ENCODE measurements at regions not wholly inside any gene's neighbourhood (a gene's known extent, or its start where the extent isn't known, plus 50 kb on each side); places are given as distances from the start of the nearest gene placed in this dataset.

DNA sequence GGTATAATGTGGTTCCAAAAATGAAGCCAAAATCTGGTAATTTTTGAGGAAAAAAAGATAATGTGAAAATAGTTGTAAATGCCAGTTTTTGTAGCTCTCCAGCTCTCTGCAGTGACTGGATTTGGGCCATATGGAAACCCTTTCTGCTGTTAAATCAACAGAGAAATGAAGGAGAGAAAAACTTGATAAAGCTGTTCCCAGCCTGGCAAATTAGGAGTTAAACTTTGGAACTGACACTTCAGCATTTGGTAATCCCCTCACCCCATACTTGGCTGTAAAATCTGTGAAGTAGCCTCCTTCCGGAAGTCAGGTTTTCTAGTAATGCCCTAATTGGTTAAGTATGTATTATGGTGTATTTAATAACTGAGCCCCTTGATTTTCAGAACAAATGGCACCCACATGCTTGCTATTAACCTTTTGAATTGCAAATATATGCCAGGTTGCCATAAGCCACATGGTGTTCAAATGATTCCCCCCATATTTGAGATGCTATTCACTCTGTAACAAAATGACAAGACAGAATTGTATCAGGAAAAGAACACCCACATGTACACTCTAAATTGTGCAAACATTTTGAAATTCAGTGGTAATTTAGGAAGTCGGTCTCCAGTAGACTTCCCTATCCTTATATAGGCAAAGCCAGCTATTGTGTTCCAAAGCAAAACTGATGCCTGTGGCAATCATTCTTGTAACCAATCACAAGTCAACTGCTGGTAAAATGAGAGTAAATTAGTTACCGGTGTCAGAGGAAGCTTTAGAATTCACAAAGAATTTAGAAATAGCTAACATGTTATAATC lies 96.3 kb upstream of the ADAMTS3 start:
- H2BK15ac ChIP-seq (ENCODE audit: low read depth, low read length) = no peak overlapping the region
- H3K14ac ChIP-seq (replicated peaks; ENCODE audit: low read depth, low read length) = no peak overlapping the region
- H3K27me3 ChIP-seq (ENCODE audit: control insufficient read depth, insufficient read depth, low read length) = no peaks in the 10 kb centered on the region
- dilution Hi-C loops (cut with HindIII; ENCODE audit: low sequenced_read_pairs, unreplicated experiment) = no loop called here
- H4K20me1 ChIP-seq (ENCODE audit: insufficient read depth, low read length) = no peaks in the 10 kb centered on the region
- H3K9me3 ChIP-seq (ENCODE audit: control insufficient read depth, insufficient read depth, low read length) = no peaks in the 10 kb centered on the region
- no peak overlapping the region for H4K8ac ChIP-seq (ENCODE audit: low read depth in 2 of 2, low read length in 2 of 2)
- no peaks in the 10 kb centered on the region for H3K4me1 ChIP-seq (ENCODE audit: control insufficient read depth, insufficient read depth, low read length)
- no peak overlapping the region for H3K56ac ChIP-seq (ENCODE audit: extremely low read depth, insufficient read depth, low read length)
- no peaks in the 10 kb centered on the region for H3K9me1 ChIP-seq (ENCODE audit: insufficient read depth, low read length)
- no peak overlapping the region for H3K4me2 ChIP-seq (ENCODE audit: low read depth, low read length)
- no peak overlapping the region for H3K9ac ChIP-seq (ENCODE audit: low read depth, low read length)
- H3K23ac ChIP-seq (ENCODE audit: low read depth, low read length) = no peak overlapping the region
- in situ Hi-C loops (cut with MboI; ENCODE audit: low sequenced_read_pairs) = no loop called here
- ChIA-PET POLR2A (ENCODE audit: unreplicated experiment) (no interaction called here), CTCF (no interaction called here)
- H2AFZ ChIP-seq (replicated peaks; ENCODE audit: low read length, poor library complexity) = no peak overlapping the region
- BruUV-seq (replicated peaks) = no TSS peak
- no peak overlapping the region for H2BK5ac ChIP-seq (ENCODE audit: low read depth, low read length, poor library complexity, severe bottlenecking)
- no peak overlapping the region for H3K4ac ChIP-seq (ENCODE audit: low read depth, low read length)
- H2AK5ac ChIP-seq (ENCODE audit: low read depth, low read length) = no peak overlapping the region
- no peaks in the 10 kb centered on the region for H3K36me3 ChIP-seq (ENCODE audit: control insufficient read depth, insufficient read depth, low read length)
- no peak overlapping the region for H2BK20ac ChIP-seq (ENCODE audit: low read depth, low read length)
- no peak overlapping the region for H4K5ac ChIP-seq (ENCODE audit: low read depth, low read length)
- no peak overlapping the region for H4K91ac ChIP-seq (ENCODE audit: insufficient read depth, low read depth, low read length)
- WGBS, 2 experiments (ENCODE audit: extremely low coverage in 2 of 2, insufficient read length in 1 of 2) = no CpG with 5 or more reads among the region's 3 CpGs
- ATAC-seq (ENCODE audit: low read depth) (no peak), DNase-seq (no peak)
- TF ChIP-seq SMC3 (IDR thresholded peaks at IDR 0.05; ENCODE audit: low read depth, low read length) (no peak), POLR2A (IDR thresholded peaks at IDR 0.05; ENCODE audit: low read depth, low read length) (no peak), BHLHE40 (IDR thresholded peaks at IDR 0.05; ENCODE audit: low read depth, low read length) (no peak), CEBPB (IDR thresholded peaks at IDR 0.05; ENCODE audit: low read depth, low read length) (no peak), NFE2L2 (IDR thresholded peaks at IDR 0.05; ENCODE audit: low read depth, low read length) (no peak)
- TF ChIP-seq, protein P1, sequence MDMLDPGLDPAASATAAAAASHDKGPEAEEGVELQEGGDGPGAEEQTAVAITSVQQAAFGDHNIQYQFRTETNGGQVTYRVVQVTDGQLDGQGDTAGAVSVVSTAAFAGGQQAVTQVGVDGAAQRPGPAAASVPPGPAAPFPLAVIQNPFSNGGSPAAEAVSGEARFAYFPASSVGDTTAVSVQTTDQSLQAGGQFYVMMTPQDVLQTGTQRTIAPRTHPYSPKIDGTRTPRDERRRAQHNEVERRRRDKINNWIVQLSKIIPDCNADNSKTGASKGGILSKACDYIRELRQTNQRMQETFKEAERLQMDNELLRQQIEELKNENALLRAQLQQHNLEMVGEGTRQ (IDR thresholded peaks at IDR 0.05; ENCODE audit: low read depth, low read length) = no peak
- H2BK120ac ChIP-seq (ENCODE audit: low read depth, low read length) = no peak overlapping the region
- no peak overlapping the region for H3K4me3 ChIP-seq (ENCODE audit: insufficient read depth, low read depth, low read length)
- no peak overlapping the region for H3K27ac ChIP-seq (ENCODE audit: insufficient read depth, low read length)
- no peak overlapping the region for H2AK9ac ChIP-seq (replicated peaks; ENCODE audit: low read depth, low read length, poor library complexity)
- intact Hi-C loops (cut with micrococcal nuclease) = no loop called here
- no peaks in the 10 kb centered on the region for H3K79me1 ChIP-seq (ENCODE audit: low read depth in 1 of 2, low read length in 2 of 2)
- H3K18ac ChIP-seq (ENCODE audit: low read depth, low read length) = no peak overlapping the region

Measured in IMR-90 (cell line).